CD8-positive, alpha-beta memory T cell (primary cell): ENCODE measurements at regions not wholly inside any gene's neighbourhood (a gene's known extent, or its start where the extent isn't known, plus 50 kb on each side); places are given as distances from the start of the nearest gene placed in this dataset.

Experiments
- CTCF ChIA-PET: fragments of 350-600 bp; sonication (Branson Sonifier 250); formaldehyde crosslinking; loops from one replicate; lab custom pipeline; 2021; ENCODE audit warnings: antibody characterized with exemption; lab: Charles Lee
- POLR2A ChIA-PET: fragments of 350-600 bp; sonication (Branson Sonifier 250); formaldehyde crosslinking; loops from one replicate; lab custom pipeline; 2021; ENCODE audit warnings: antibody characterized with exemption; lab: Charles Lee
- DNase-seq, 5 donors: peaks; one replicate each; pipeline versions ENCODE4 v3.0.0 to v3.0.0-alpha.2; 2020 to 2022; ENCODE audit warnings: mixed read lengths in 1 of 5
- H3K27ac ChIP-seq: one replicate; pipeline ENCODE4 v1.7.0; 2013; ENCODE audit warnings: low read depth, mild to moderate bottlenecking, low read length, moderate library complexity
- H3K27me3 ChIP-seq: 2 replicates; pipeline ENCODE4 v1.7.0; 2013; ENCODE audit warnings: low read length, mild to moderate bottlenecking; ENCODE audit not compliant: insufficient read depth, poor library complexity, severe bottlenecking
- H3K36me3 ChIP-seq: 2 replicates; pipeline ENCODE4 v1.7.0; 2013; ENCODE audit warnings: mild to moderate bottlenecking, low read length, moderate library complexity; ENCODE audit not compliant: insufficient read depth
- H3K4me1 ChIP-seq: 2 replicates; pipeline ENCODE4 v1.7.0; 2013; ENCODE audit warnings: mild to moderate bottlenecking, low read length, moderate library complexity; ENCODE audit not compliant: insufficient read depth
- H3K4me3 ChIP-seq: 2 replicates; pipeline ENCODE4 v1.7.0; 2013; ENCODE audit warnings: mild to moderate bottlenecking, low read length
- H3K9me3 ChIP-seq: 2 replicates; pipeline ENCODE4 v1.7.0; 2013; ENCODE audit warnings: mild to moderate bottlenecking, low read length
- H3K27ac Mint-ChIP-seq, 8 donors: one replicate each; pipeline ENCODE4 v1.8.0; 2020 to 2021; ENCODE audit warnings: mixed read lengths in 8 of 8, mild to moderate bottlenecking in 6 of 8, inconsistent platforms in 3 of 8, moderate library complexity in 3 of 8
- H3K27me3 Mint-ChIP-seq, 2 donors: one replicate each; pipeline ENCODE4 v1.8.0; 2020 to 2021; ENCODE audit warnings: mixed read lengths in 2 of 2, mild to moderate bottlenecking in 1 of 2, moderate library complexity in 1 of 2
- H3K36me3 Mint-ChIP-seq, 3 donors: one replicate each; pipeline ENCODE4 v1.8.0; 2020 to 2021; ENCODE audit warnings: mixed read lengths in 3 of 3, inconsistent platforms in 1 of 3, mild to moderate bottlenecking in 1 of 3
- H3K4me1 Mint-ChIP-seq, 3 donors: one replicate each; pipeline ENCODE4 v1.8.0; 2020 to 2021; ENCODE audit warnings: mixed read lengths in 3 of 3, inconsistent platforms in 1 of 3, mild to moderate bottlenecking in 1 of 3
- H3K4me3 Mint-ChIP-seq, 7 donors: one replicate each; pipeline ENCODE4 v1.8.0; 2020 to 2021; ENCODE audit warnings: mixed read lengths in 7 of 7, mild to moderate bottlenecking in 6 of 7, moderate library complexity in 4 of 7, inconsistent platforms in 2 of 7
- H3K9me3 Mint-ChIP-seq, 5 donors: one replicate each; pipeline ENCODE4 v1.8.0; 2020 to 2022; ENCODE audit warnings: mixed read lengths in 5 of 5, mild to moderate bottlenecking in 3 of 5, moderate library complexity in 2 of 5, inconsistent platforms in 1 of 5

DNA sequence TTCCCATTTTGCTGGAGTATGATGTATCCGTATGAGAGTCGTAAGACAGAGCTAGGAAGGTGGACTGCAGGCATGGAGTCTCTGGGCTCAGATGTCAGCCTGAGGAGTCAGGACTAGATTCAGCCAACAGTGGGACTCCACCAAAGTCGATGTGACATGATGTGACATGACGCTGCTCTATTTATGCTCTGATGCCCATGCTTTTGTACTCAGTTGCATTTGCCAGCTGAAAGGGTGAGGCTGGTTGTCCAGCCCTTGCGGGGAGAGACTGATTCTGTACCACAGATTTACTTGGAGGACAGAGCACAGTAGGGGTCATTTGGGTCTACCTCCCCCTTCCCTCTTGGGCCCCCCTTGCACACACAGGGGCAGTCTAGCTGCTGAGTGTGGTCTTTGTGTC, 88.5 kb upstream of the ATG10 start:
- CTCF ChIA-PET, result interaction anchor here (0.6 kb wide), 1 partner anchor 458 kb away, joined by 3 read pairs; no protein-coding TSS in a partner anchor
- Histone ChIP-seq H3K4me1 (no peaks in the 10 kb centered on the region), H3K36me3 (no peaks in the 10 kb centered on the region), H3K9me3 (no peaks in the 10 kb centered on the region), H3K27ac (no peak overlapping the region), H3K4me3 (no peak overlapping the region), H3K27me3 (no peaks in the 10 kb centered on the region)
- H3K4me1 Mint-ChIP-seq, result no peaks in the 10 kb centered on the region
- DNase-seq, result no peak
- H3K4me3 Mint-ChIP-seq, result peak overlapping the region in 1 of 7 donors; percentile 16
- peaks cover 3% of the 10 kb centered on the region in 2 donors for H3K27me3 Mint-ChIP-seq
- POLR2A ChIA-PET, result no interaction called here
- no peaks in the 10 kb centered on the region for H3K36me3 Mint-ChIP-seq
- no peak overlapping the region for H3K27ac Mint-ChIP-seq
- no peaks in the 10 kb centered on the region for H3K9me3 Mint-ChIP-seq

DNA sequence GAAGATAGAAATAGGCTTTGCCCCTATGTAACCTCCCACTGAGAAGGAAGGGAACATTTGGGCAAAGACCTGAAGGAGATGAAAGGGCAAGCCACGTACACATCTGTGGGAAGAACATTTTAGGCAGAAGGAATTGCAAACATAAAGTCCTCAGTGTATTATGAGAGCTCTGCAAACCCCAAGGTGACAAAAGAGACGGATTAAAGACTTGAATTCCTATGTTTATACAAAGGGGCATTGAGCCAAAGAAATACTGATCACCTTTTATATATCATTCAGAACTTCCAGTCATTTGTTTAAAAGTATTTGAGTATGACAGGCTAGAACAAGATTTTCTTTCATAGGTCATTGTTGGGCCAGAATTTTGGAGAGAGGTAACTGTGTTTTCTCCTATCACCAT, 90.2 kb upstream of the ATG10 start:
- Histone ChIP-seq H3K4me3 (no peak overlapping the region), H3K4me1 (no peaks in the 10 kb centered on the region), H3K36me3 (no peaks in the 10 kb centered on the region), H3K9me3 (no peaks in the 10 kb centered on the region), H3K27ac (no peak overlapping the region), H3K27me3 (no peaks in the 10 kb centered on the region)
- CTCF ChIA-PET, result no interaction called here
- Mint-ChIP-seq H3K4me1 (no peaks in the 10 kb centered on the region), H3K27ac (no peak overlapping the region), H3K4me3 (no peak overlapping the region), H3K27me3 (peaks cover 3 to 7% of the 10 kb centered on the region in 2 donors), H3K36me3 (no peaks in the 10 kb centered on the region), H3K9me3 (no peaks in the 10 kb centered on the region)
- POLR2A ChIA-PET, result no interaction called here
- DNase-seq, result no peak

DNA sequence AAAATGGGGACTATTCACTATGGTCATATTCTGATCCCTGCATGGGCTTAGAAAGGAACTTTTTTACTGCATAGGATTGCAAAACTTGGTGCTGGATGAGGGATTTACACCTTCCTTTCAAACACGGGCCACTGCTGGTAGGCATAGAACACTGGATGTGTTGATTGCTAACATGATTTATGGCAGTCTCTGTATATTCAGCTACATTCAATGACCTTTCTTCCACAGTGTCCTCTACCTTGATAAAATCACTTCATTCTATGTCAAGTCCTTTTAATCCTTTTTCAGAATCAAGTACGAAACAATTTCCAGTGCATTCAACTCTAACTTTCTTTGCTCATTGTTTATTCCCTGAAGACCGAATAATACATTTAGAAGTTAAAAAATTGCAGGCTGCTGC, 91.9 kb upstream of the ATG10 start:
- H3K27ac Mint-ChIP-seq, result no peak overlapping the region
- no peak overlapping the region for H3K4me3 Mint-ChIP-seq
- peaks cover 3 to 7% of the 10 kb centered on the region in 2 donors for H3K27me3 Mint-ChIP-seq
- H3K36me3 Mint-ChIP-seq, result no peaks in the 10 kb centered on the region
- Histone ChIP-seq H3K36me3 (no peaks in the 10 kb centered on the region), H3K9me3 (no peaks in the 10 kb centered on the region), H3K4me1 (no peaks in the 10 kb centered on the region), H3K27me3 (no peaks in the 10 kb centered on the region), H3K27ac (no peak overlapping the region), H3K4me3 (no peak overlapping the region)
- no peaks in the 10 kb centered on the region for H3K9me3 Mint-ChIP-seq
- DNase-seq, result no peak
- no peaks in the 10 kb centered on the region for H3K4me1 Mint-ChIP-seq
- CTCF ChIA-PET, result no interaction called here
- POLR2A ChIA-PET, result no interaction called here

DNA sequence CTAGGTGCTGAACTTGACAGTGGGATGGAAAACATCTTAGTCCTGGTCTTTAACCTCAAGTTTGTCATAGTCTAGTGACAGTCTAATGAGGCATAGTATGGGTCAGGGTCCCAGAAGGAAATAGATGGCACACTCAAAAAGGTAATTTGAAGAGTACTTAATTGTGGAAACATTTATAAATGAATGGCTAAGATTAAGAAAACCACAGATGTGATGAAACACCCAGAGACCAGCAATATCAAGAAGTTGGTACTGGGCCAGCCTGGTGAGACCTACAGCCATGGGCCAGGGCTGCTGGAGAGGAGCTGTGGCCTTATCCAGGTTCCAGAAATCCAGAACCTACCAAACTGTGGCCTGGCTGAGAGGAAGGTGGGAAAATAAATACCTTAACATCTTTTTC, 93.5 kb upstream of the ATG10 start:
- CTCF ChIA-PET, result no interaction called here
- Mint-ChIP-seq H3K4me3 (no peak overlapping the region), H3K36me3 (no peaks in the 10 kb centered on the region)

DNA sequence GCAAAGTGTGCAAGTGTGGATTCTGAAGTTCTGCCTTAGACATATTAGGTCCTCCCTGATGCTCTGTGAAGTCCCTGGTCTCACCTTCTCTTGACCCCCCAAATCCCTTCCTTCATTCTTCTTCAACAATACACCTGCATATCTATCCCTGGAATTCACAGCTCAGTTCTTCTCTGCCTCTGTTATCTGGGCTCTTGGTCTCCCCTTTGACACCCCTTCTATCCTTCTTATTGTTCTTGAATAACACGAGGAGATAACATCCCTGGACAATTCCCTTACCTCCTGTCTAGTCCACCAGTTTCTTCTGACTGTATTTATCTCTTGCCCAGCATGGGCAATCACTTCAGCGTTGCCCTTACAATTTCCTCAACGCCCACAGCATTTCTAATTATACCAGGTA, 104.8 kb upstream of the ATG10 start:
- Mint-ChIP-seq H3K4me1 (no peaks in the 10 kb centered on the region), H3K27me3 (peaks cover 7 to 8% of the 10 kb centered on the region in 2 donors), H3K36me3 (no peaks in the 10 kb centered on the region), H3K4me3 (no peak overlapping the region), H3K27ac (no peak overlapping the region), H3K9me3 (no peaks in the 10 kb centered on the region)
- Histone ChIP-seq H3K4me3 (no peak overlapping the region), H3K27ac (no peak overlapping the region), H3K4me1 (no peaks in the 10 kb centered on the region), H3K27me3 (no peaks in the 10 kb centered on the region), H3K9me3 (no peaks in the 10 kb centered on the region), H3K36me3 (no peaks in the 10 kb centered on the region)
- CTCF ChIA-PET, result no interaction called here
- DNase-seq, result no peak
- POLR2A ChIA-PET, result no interaction called here

More for the DNA sequence above, 93.5 kb upstream of the ATG10 start:
- no peak for DNase-seq
- Histone ChIP-seq H3K4me1 (no peaks in the 10 kb centered on the region), H3K27me3 (no peaks in the 10 kb centered on the region), H3K36me3 (no peaks in the 10 kb centered on the region), H3K9me3 (no peaks in the 10 kb centered on the region), H3K27ac (no peak overlapping the region), H3K4me3 (no peak overlapping the region)
- Mint-ChIP-seq H3K9me3 (no peaks in the 10 kb centered on the region), H3K27me3 (peaks cover 3 to 5% of the 10 kb centered on the region in 2 donors), H3K4me1 (no peaks in the 10 kb centered on the region), H3K27ac (no peak overlapping the region)
- POLR2A ChIA-PET, result no interaction called here

DNA sequence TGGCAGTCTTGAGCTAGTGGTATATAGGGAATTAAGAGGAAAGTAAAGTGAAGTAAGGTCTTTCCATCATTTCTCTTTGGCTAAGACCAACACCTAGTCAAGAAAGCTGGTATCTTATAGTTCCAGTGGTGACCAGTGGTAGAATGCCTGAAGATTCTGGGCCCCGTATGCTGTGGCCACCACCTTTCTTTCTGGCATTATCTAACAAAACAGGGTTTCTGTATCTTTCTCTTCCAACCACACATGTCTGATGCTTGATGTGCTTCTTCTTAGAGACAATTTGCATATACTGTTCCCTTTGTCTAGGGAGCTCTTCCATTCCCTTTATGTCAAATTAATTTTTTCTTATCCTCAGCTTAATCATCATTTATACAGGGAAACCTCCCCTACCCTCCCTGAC, 109.9 kb upstream of the SSBP2 start:
- no peak for DNase-seq
- no peak overlapping the region for H3K27ac Mint-ChIP-seq
- no peaks in the 10 kb centered on the region for H3K36me3 ChIP-seq
- POLR2A ChIA-PET, result no interaction called here
- no peak overlapping the region for H3K4me3 Mint-ChIP-seq
- H3K27ac ChIP-seq, result no peak overlapping the region
- no peaks in the 10 kb centered on the region for H3K9me3 ChIP-seq
- no peak overlapping the region for H3K4me3 ChIP-seq
- H3K4me1 ChIP-seq, result no peaks in the 10 kb centered on the region
- no peaks in the 10 kb centered on the region for H3K36me3 Mint-ChIP-seq
- H3K27me3 ChIP-seq, result no peaks in the 10 kb centered on the region
- H3K4me1 Mint-ChIP-seq, result peaks cover 0 to 4% (median 0%) of the 10 kb centered on the region in 3 donors
- H3K27me3 Mint-ChIP-seq, result peaks cover 0 to 4% of the 10 kb centered on the region in 2 donors
- CTCF ChIA-PET, result interaction anchor here (2.4 kb wide), 1 partner anchor 9 kb away, joined by 7 read pairs; no protein-coding TSS in a partner anchor
- no peaks in the 10 kb centered on the region for H3K9me3 Mint-ChIP-seq

DNA sequence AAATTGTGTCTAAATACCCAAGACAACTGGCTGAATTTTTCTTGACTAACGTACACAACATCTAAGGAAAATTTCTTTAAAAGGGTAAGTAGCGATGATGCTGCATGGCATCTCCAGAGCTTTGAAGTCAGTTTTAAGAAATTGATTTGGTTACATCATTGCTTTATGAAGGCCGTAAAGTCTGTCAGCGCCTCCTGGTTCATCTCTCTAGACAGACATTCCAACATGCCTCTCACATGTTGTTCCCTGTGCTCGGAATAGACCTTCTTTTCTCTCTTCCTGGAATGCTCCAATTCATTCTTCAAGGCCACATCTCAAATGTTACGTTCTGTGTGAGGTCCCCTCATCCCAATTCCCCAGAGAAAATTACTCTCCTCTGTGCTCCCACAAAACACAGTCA, 108.7 kb upstream of the SSBP2 start:
- no peaks in the 10 kb centered on the region for H3K27me3 Mint-ChIP-seq
- H3K9me3 Mint-ChIP-seq, result no peaks in the 10 kb centered on the region
- Histone ChIP-seq H3K36me3 (no peaks in the 10 kb centered on the region), H3K4me3 (no peak overlapping the region), H3K27me3 (no peaks in the 10 kb centered on the region), H3K27ac (no peak overlapping the region), H3K4me1 (no peaks in the 10 kb centered on the region), H3K9me3 (no peaks in the 10 kb centered on the region)
- POLR2A ChIA-PET, result no interaction called here
- H3K4me3 Mint-ChIP-seq, result no peak overlapping the region
- no peak for DNase-seq
- CTCF ChIA-PET, result no interaction called here
- H3K4me1 Mint-ChIP-seq, result peaks cover 0 to 12% (median 3%) of the 10 kb centered on the region in 3 donors
- no peak overlapping the region for H3K27ac Mint-ChIP-seq
- no peaks in the 10 kb centered on the region for H3K36me3 Mint-ChIP-seq

DNA sequence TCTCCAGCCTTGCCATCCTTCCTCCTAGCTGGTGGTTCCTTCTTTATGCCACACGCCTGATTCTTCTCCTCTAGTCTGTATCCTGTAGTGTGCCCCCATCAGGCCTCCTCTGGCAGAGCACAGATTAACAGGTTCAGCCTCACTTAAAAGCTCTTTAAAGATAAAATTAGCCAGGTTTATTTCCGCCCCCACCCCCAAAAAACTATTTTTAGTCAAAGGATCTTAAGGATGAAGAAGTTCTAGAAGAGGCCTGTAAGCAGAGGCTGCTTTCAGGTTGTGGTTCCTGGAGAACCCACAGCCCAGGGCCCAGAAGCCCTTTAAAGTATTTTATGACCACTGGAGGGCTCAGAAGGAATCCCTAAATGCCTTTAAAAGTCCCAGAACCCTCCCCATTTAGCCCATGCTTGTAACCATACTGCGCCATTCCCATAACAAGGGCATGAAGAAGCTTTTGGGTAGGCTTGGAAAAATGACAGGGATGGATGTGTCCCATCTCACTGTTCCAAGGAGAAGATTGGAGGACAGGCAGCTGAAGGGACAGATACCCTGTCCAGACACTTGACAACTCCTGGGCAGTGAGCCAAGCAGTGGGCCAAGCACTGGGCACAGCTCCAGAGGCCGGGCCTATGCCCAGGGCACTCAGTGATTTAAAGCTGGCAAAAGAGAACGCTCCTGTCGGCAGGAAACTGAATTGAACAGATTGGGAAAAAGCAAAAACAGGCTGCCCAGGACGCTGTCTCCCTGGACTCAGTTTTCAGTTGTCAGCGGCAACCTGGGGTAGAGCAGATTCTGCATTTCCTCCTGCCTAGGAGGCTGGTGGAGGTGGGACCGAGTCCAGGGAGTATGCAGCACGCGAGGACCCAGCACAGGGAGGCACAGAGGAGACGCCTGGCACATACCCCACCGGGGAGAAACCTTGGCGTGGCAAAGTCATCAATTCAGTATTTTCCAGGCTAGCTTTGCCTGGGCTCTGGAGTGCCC, 106.3 kb upstream of the SSBP2 start:
- DNase-seq, result no peak
- POLR2A ChIA-PET, result interaction anchor here (0.6 to 1.5 kb wide), 2 partner anchors 106 to 114 kb away, joined by 3 to 4 read pairs; partner anchors contain the start of gene SSBP2

More for the DNA sequence above, 106.3 kb upstream of the SSBP2 start:
- Mint-ChIP-seq H3K36me3 (no peaks in the 10 kb centered on the region), H3K4me1 (peaks cover 12 to 33% (median 17%) of the 10 kb centered on the region in 3 donors), H3K4me3 (no peak overlapping the region), H3K27ac (no peak overlapping the region), H3K9me3 (no peaks in the 10 kb centered on the region), H3K27me3 (no peaks in the 10 kb centered on the region)
- H3K36me3 ChIP-seq, result no peaks in the 10 kb centered on the region
- H3K9me3 ChIP-seq, result no peaks in the 10 kb centered on the region
- H3K27ac ChIP-seq, result no peak overlapping the region
- H3K27me3 ChIP-seq, result no peaks in the 10 kb centered on the region
- CTCF ChIA-PET, result interaction anchor here (0.6 to 1.5 kb wide), 3 partner anchors 49 to 350 kb away, joined by 3 read pairs; partner anchors contain the start of gene SSBP2
- H3K4me3 ChIP-seq, result no peak overlapping the region
- peaks cover 10% of the 10 kb centered on the region for H3K4me1 ChIP-seq
